Uterus (tissue), 3 donors: ENCODE measurements at regions not wholly inside any gene's neighbourhood (a gene's known extent, or its start where the extent isn't known, plus 50 kb on each side); places are given as distances from the start of the nearest gene placed in this dataset.

Experiments used
- DNase-seq, 2 donors: peaks; one replicate each; pipeline ENCODE4 v3.0.0-alpha.2; 2019 to 2020
- H3K27ac ChIP-seq, 2 donors: fragments of 200-600 bp; sonication (generic); 1 replicate in 1 of 2; 2 replicates in 1 of 2; pipeline ENCODE4 v1.5.1; 2016 to 2018
- H3K27me3 ChIP-seq, 2 donors: fragments of 200-600 bp; sonication (generic); one replicate each; pipeline ENCODE4 v1.5.1; 2018 to 2019; ENCODE audit warnings: control low read depth in 1 of 2
- H3K36me3 ChIP-seq, 2 donors: fragments of 200-600 bp; sonication (generic); one replicate each; pipeline ENCODE4 v1.5.1; 2019; ENCODE audit warnings: control low read depth in 1 of 2
- H3K4me1 ChIP-seq, 2 donors: fragments of 200-600 bp; sonication (generic); one replicate each; pipeline ENCODE4 v1.5.1; 2018 to 2019; ENCODE audit warnings: control low read depth in 1 of 2
- H3K4me3 ChIP-seq, 2 donors: fragments of 200-600 bp; sonication (generic); 1 replicate in 1 of 2; 2 replicates in 1 of 2; pipeline ENCODE4 v1.5.1; 2018 to 2019; ENCODE audit warnings: mild to moderate bottlenecking in 1 of 2
- H3K9me3 ChIP-seq, 2 donors: fragments of 200-600 bp; sonication (generic); one replicate each; pipeline ENCODE4 v1.5.1; 2019; ENCODE audit warnings: control low read depth in 1 of 2
- POLR2A ChIP-seq, 2 donors: fragments of 450-650 bp; IDR thresholded peaks; one replicate each; pipeline ENCODE4 v1.6.1; 2016; ENCODE audit warnings: antibody characterized with exemption in 2 of 2, mild to moderate bottlenecking in 1 of 2, moderate library complexity in 1 of 2
- intact Hi-C: fragments of 100-400 bp; cut with DNase I; formaldehyde crosslinking; loops from one replicate; pipeline ENCODE4 v1.15.1; 2023; ENCODE audit warnings: low total_unique reads
- TF ChIP-seq, protein P1 (sequence below), 4 experiments: fragments of 200-600 bp in 2 of 4; fragments of 450-650 bp in 2 of 4; sonication (generic) in 2 of 4; IDR thresholded peaks; one replicate each; pipeline ENCODE4 v1.5.1; 2016 to 2019; ENCODE audit warnings: antibody characterized with exemption in 4 of 4, mild to moderate bottlenecking in 2 of 4, moderate library complexity in 1 of 4
- donor health status: DM: yes; HTN: yes; CAD: no.

- no peak for DNase-seq
- Histone ChIP-seq H3K4me1 (no peaks in the 10 kb centered on the region), H3K36me3 (no peaks in the 10 kb centered on the region), H3K4me3 (no peak overlapping the region), H3K9me3 (no peaks in the 10 kb centered on the region), H3K27ac (no peak overlapping the region), H3K27me3 (no peaks in the 10 kb centered on the region)
- TF ChIP-seq, protein P1, sequence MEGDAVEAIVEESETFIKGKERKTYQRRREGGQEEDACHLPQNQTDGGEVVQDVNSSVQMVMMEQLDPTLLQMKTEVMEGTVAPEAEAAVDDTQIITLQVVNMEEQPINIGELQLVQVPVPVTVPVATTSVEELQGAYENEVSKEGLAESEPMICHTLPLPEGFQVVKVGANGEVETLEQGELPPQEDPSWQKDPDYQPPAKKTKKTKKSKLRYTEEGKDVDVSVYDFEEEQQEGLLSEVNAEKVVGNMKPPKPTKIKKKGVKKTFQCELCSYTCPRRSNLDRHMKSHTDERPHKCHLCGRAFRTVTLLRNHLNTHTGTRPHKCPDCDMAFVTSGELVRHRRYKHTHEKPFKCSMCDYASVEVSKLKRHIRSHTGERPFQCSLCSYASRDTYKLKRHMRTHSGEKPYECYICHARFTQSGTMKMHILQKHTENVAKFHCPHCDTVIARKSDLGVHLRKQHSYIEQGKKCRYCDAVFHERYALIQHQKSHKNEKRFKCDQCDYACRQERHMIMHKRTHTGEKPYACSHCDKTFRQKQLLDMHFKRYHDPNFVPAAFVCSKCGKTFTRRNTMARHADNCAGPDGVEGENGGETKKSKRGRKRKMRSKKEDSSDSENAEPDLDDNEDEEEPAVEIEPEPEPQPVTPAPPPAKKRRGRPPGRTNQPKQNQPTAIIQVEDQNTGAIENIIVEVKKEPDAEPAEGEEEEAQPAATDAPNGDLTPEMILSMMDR (IDR thresholded peaks at IDR 0.05): no peak
- TF ChIP-seq POLR2A (IDR thresholded peaks at IDR 0.05): no peak
- intact Hi-C loops: no loop called here
These were observed 1098.5 kb upstream of the DDX18 start for GRCh38 chr2:116716038-116716437.

DNA sequence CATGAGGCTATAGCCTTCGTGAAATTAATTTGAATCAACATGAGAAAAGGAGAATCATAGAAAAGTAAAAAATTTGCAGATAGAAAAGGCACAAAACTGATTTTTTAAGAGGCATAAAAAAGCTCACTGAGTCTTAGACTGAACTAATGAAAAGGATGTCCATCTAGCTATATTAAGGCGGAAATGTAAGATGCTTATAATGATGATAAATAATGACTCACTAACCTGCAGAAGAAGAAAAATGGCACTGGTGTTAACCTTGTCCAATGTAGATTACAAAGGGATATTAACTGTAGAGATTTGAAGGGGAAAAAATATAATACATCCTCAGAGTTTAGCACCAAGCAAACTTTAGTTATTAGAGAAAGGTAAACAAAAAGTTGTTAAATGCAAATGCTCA, 1098.0 kb upstream of the DDX18 start:
- TF ChIP-seq POLR2A (IDR thresholded peaks at IDR 0.05): no peak
- TF ChIP-seq, protein P1 (IDR thresholded peaks at IDR 0.05): no peak
- Histone ChIP-seq H3K27ac (no peak overlapping the region), H3K27me3 (no peaks in the 10 kb centered on the region), H3K36me3 (no peaks in the 10 kb centered on the region), H3K4me1 (no peaks in the 10 kb centered on the region), H3K4me3 (no peak overlapping the region), H3K9me3 (no peaks in the 10 kb centered on the region)
- intact Hi-C loops: no loop called here
- no peak for DNase-seq

DNA sequence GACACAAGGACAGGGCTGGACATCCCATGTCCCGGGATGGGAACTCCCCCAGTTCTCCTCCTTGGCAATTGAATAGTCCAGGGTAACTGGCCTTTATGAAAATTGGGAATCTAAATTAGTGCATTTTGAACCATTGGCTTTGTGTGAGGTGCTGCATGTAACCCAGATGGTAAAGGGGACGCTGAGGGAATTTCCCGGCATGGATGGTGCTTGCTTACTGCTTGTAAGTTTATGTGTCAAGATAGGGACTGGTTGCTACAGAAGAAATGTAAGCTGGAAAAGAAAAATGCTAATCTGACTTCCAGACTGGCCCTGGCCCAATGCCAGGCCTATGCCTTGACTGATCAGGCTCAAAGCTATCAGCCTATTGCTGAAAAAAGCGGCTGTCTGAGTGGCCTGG, 1096.7 kb upstream of the DDX18 start:
- DNase-seq: no peak
- no peak overlapping the region for H3K27ac ChIP-seq
- H3K27me3 ChIP-seq: no peaks in the 10 kb centered on the region
- no peak overlapping the region for H3K4me3 ChIP-seq
- H3K9me3 ChIP-seq: no peaks in the 10 kb centered on the region
- intact Hi-C loops: no loop called here
- H3K36me3 ChIP-seq: no peaks in the 10 kb centered on the region
- TF ChIP-seq POLR2A (IDR thresholded peaks at IDR 0.05): no peak
- TF ChIP-seq, protein P1 (IDR thresholded peaks at IDR 0.05): no peak
- H3K4me1 ChIP-seq: no peaks in the 10 kb centered on the region

GRCh38 chr2:116718451-116718850, 1096.0 kb upstream of the DDX18 start:
- H3K4me3 ChIP-seq: no peak overlapping the region
- H3K9me3 ChIP-seq: no peaks in the 10 kb centered on the region
- H3K27me3 ChIP-seq: no peaks in the 10 kb centered on the region
- H3K36me3 ChIP-seq: no peaks in the 10 kb centered on the region
- TF ChIP-seq, protein P1 (IDR thresholded peaks at IDR 0.05): no peak
- TF ChIP-seq POLR2A (IDR thresholded peaks at IDR 0.05): no peak
- no peak for DNase-seq
- no peak overlapping the region for H3K27ac ChIP-seq
- intact Hi-C loops: no loop called here
- no peaks in the 10 kb centered on the region for H3K4me1 ChIP-seq

DNA sequence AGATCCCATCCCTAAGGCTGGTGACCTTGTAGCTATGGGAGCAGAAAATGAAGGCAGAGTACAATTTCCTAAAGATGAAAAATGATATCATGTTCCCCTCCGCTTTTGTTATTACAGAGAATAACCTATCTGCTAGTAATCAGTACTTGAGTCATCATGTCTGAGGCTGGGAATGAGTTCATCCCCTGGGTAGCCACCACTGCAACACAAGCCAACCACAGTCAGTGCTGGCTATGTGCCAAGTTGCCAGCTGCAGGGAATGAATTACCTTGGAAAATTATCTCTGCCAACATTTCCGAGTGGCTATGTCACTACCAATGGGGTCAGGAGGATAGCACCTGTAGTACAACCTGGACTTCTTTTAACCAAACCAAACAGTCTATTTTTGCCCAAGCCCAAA, 1094.7 kb upstream of the DDX18 start:
- Histone ChIP-seq H3K27me3 (no peaks in the 10 kb centered on the region), H3K27ac (no peak overlapping the region), H3K36me3 (no peaks in the 10 kb centered on the region), H3K4me3 (no peak overlapping the region), H3K9me3 (no peaks in the 10 kb centered on the region), H3K4me1 (no peaks in the 10 kb centered on the region)
- DNase-seq: no peak
- no peak for TF ChIP-seq POLR2A (IDR thresholded peaks at IDR 0.05)
- TF ChIP-seq, protein P1 (IDR thresholded peaks at IDR 0.05): no peak
- intact Hi-C loops: no loop called here
